ENCODE measurements at regions not wholly inside any gene's neighbourhood (a gene's known extent, or its start where the extent isn't known, plus 50 kb on each side); places are given as distances from the start of the nearest gene placed in this dataset.

DNA sequence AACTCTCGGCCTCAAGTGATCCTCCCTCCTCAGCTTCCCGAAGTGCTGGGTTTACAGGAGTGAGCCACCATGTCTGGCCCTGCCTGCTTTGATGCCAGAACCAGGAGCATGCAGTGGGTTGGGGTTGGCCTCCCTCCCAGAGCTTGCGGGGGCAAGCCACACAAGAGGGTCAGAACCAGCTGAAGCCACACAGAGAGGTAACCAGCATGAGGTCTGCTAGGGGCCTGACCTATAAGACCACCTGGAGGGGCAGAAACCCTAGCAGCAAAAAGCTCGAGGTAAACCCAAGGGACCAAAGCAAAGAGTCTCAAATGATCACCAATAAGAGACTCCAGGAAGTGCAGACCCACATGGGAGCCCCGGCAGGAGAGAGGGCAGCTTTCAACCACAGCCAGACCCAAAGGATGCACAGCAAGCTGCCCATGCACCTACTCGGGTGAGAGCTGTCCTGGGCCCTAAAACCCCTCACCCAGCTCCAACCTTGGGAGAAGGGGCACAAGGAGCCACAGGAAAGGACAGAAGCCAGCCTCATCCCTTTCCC, 81.2 kb downstream of the TOMM20 start:
- Mint-ChIP-seq H3K27me3 (ENCODE audit: low read depth) (no peaks in the 10 kb centered on the region), H3K36me3 (ENCODE audit: low read depth) (no peaks in the 10 kb centered on the region), H3K4me3 (no peak overlapping the region), H3K4me1 (ENCODE audit: low read depth) (peaks cover 32% of the 10 kb centered on the region), H3K27ac (peak overlapping the region; percentile 85), H3K9me3 (no peaks in the 10 kb centered on the region)
- intact Hi-C loops (cut with micrococcal nuclease) = no loop called here
- no peak for DNase-seq
- CTCF ChIA-PET = interaction anchor here (1.2 kb wide), 1 partner anchor 9 kb away, joined by 3 read pairs; no protein-coding TSS in a partner anchor

DNA sequence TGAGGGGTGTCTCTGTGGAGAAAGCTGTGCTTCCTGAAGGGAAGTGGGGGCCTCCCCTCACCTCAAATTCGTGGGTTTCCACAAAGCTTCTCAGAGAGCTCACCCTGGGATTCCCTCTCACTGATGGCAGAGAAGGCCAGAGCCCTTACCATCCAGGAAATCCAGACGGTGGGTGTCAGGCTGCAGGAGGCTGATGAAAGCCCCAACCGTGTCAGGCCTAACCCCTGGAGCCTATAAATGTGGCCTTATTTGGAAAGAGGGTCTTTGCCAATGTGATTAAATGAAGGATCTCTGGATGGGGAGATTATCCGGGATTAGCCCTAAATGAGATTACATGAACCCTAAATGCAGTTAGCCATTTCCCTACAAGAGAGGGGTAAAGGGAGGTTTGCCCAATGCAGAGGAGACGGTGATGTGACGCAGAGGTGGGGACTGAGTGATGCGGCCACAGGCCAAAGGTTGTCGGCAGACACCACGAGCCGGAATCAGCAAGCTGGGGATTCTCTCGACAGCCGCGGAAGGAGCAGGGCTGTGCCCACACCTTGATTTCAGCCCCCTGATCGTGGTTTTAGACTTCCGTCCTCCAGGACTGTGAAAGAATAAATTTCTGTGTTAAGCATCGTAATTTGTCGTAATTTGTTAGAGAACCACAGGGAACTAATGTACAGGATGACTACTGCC, 82.6 kb downstream of the TOMM20 start:
- peaks cover 31% of the 10 kb centered on the region for H3K4me1 Mint-ChIP-seq (ENCODE audit: low read depth)
- H3K27ac Mint-ChIP-seq = no peak overlapping the region

GRCh38 chr1:235045034-235045690, 83.5 kb downstream of the TOMM20 start:
- no peaks in the 10 kb centered on the region for H3K27me3 Mint-ChIP-seq (ENCODE audit: low read depth)
- no peaks in the 10 kb centered on the region for H3K36me3 Mint-ChIP-seq (ENCODE audit: low read depth)
- H3K27ac Mint-ChIP-seq = no peak overlapping the region
- no peak for DNase-seq
- CTCF ChIA-PET = interaction anchor here (0.6 kb wide), 1 partner anchor 352 kb away, joined by 3 read pairs; no protein-coding TSS in a partner anchor
- intact Hi-C loops (cut with micrococcal nuclease) = no loop called here
- no peak overlapping the region for H3K4me3 Mint-ChIP-seq
- H3K9me3 Mint-ChIP-seq = no peaks in the 10 kb centered on the region
- peaks cover 34% of the 10 kb centered on the region for H3K4me1 Mint-ChIP-seq (ENCODE audit: low read depth)

More for the DNA sequence above, 82.6 kb downstream of the TOMM20 start:
- Mint-ChIP-seq H3K4me3 (no peak overlapping the region), H3K9me3 (no peaks in the 10 kb centered on the region), H3K36me3 (ENCODE audit: low read depth) (no peaks in the 10 kb centered on the region), H3K27me3 (ENCODE audit: low read depth) (no peaks in the 10 kb centered on the region)
- CTCF ChIA-PET = interaction anchor here (0.6 kb wide), 1 partner anchor 353 kb away, joined by 3 read pairs; no protein-coding TSS in a partner anchor
- intact Hi-C loops (cut with micrococcal nuclease) = no loop called here
- DNase-seq = no peak

- intact Hi-C loops (cut with micrococcal nuclease) = no loop called here
- Mint-ChIP-seq H3K27ac (no peak overlapping the region), H3K4me1 (ENCODE audit: low read depth) (peaks cover 27% of the 10 kb centered on the region)
These were observed 85.4 kb downstream of the TOMM20 start for GRCh38 chr1:235043234-235043633.

DNA sequence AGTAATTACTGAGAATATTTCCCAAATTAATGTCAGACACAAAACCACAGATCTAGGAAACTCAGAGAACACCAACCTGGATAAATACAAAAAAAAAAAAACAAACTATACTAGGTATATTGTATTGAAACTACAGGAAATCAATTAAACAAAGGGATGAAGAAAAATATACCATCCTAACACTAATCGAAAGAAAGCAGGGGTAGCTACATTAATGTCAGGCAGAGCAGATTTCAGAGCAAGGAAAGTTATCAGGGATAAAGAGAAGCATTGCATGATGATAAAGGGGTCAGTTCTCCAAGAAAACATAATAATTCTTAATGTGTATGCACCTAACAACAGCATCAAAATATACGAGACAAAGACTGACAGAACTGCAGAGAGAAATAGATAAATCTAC, 89.9 kb downstream of the TOMM20 start:
- H3K4me3 Mint-ChIP-seq = no peak overlapping the region
- DNase-seq = no peak
- peaks cover 8% of the 10 kb centered on the region for H3K4me1 Mint-ChIP-seq (ENCODE audit: low read depth)
- H3K27me3 Mint-ChIP-seq (ENCODE audit: low read depth) = no peaks in the 10 kb centered on the region
- intact Hi-C loops (cut with micrococcal nuclease) = no loop called here
- peaks cover 2% of the 10 kb centered on the region for H3K36me3 Mint-ChIP-seq (ENCODE audit: low read depth)
- CTCF ChIA-PET = interaction anchor here (1.1 kb wide), 1 partner anchor 9 kb away, joined by 3 read pairs; no protein-coding TSS in a partner anchor
- peaks cover 11% of the 10 kb centered on the region for H3K9me3 Mint-ChIP-seq
- no peak overlapping the region for H3K27ac Mint-ChIP-seq

More at GRCh38 chr1:235043234-235043633, 85.4 kb downstream of the TOMM20 start:
- DNase-seq = no peak
- Mint-ChIP-seq H3K36me3 (ENCODE audit: low read depth) (no peaks in the 10 kb centered on the region), H3K27me3 (ENCODE audit: low read depth) (no peaks in the 10 kb centered on the region), H3K4me3 (no peak overlapping the region), H3K9me3 (peaks cover 9% of the 10 kb centered on the region)
- CTCF ChIA-PET = no interaction called here

GRCh38 chr1:235035928-235036327, 92.7 kb downstream of the TOMM20 start:
- Mint-ChIP-seq H3K4me1 (ENCODE audit: low read depth) (peaks cover 6% of the 10 kb centered on the region), H3K27ac (no peak overlapping the region), H3K4me3 (no peak overlapping the region), H3K9me3 (peaks cover 11% of the 10 kb centered on the region), H3K36me3 (ENCODE audit: low read depth) (peaks cover 2% of the 10 kb centered on the region), H3K27me3 (ENCODE audit: low read depth) (no peaks in the 10 kb centered on the region)
- no peak for DNase-seq
- CTCF ChIA-PET = no interaction called here
- intact Hi-C loops (cut with micrococcal nuclease) = no loop called here

DNA sequence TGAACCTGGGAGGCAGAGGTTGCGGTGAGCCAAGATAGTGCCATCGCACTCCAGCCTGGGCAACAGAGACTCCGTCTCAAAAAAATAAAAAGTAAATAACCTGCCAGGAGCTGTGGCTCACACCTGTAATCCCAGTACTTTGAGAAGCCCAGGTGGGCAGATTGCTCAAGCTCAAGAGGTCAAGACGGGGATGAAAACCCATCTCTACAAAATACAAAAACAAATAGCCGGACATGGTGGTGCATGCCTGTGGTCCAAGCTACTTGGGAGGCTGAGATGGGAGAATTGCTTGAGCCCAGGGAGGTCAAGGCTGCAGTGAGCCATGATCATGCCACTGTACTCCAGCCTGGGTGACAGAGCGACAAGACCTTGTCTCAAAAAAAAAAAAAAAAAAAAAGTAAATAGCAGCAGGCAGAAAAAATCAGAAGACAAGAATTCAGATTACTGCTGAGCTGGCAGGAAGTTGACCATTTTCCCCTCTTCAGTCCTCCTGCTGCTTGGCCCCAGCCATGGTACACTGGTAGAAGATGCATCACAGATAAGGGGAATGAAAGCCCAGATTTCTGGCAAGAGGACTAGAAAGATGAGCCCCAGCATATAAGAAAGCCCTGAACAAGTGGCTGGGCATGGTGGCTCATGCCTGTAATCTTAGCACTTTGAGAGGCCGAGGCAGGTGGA, 97.6 kb downstream of the TOMM20 start:
- CTCF ChIA-PET = interaction anchor here (0.6 kb wide), 1 partner anchor 623 kb away, joined by 3 read pairs; no protein-coding TSS in a partner anchor
- Mint-ChIP-seq H3K9me3 (peaks cover 6% of the 10 kb centered on the region), H3K27me3 (ENCODE audit: low read depth) (no peaks in the 10 kb centered on the region), H3K27ac (no peak overlapping the region), H3K4me1 (ENCODE audit: low read depth) (peaks cover 7% of the 10 kb centered on the region), H3K4me3 (no peak overlapping the region), H3K36me3 (ENCODE audit: low read depth) (no peaks in the 10 kb centered on the region)
- intact Hi-C loops (cut with micrococcal nuclease) = no loop called here
- peak; percentile 4 for DNase-seq

GRCh38 chr1:235027862-235028250, 100.8 kb downstream of the TOMM20 start:
- DNase-seq = peak; percentile 2
- Mint-ChIP-seq H3K4me1 (ENCODE audit: low read depth) (peaks cover 12% of the 10 kb centered on the region), H3K4me3 (no peak overlapping the region), H3K9me3 (peaks cover 6% of the 10 kb centered on the region), H3K27ac (no peak overlapping the region), H3K36me3 (ENCODE audit: low read depth) (no peaks in the 10 kb centered on the region), H3K27me3 (ENCODE audit: low read depth) (no peaks in the 10 kb centered on the region)
- intact Hi-C loops (cut with micrococcal nuclease) = no loop called here
- CTCF ChIA-PET = interaction anchor here (0.5 to 0.7 kb wide), 3 partner anchors 77 to 337 kb away, joined by 3 read pairs; no protein-coding TSS in a partner anchor

DNA sequence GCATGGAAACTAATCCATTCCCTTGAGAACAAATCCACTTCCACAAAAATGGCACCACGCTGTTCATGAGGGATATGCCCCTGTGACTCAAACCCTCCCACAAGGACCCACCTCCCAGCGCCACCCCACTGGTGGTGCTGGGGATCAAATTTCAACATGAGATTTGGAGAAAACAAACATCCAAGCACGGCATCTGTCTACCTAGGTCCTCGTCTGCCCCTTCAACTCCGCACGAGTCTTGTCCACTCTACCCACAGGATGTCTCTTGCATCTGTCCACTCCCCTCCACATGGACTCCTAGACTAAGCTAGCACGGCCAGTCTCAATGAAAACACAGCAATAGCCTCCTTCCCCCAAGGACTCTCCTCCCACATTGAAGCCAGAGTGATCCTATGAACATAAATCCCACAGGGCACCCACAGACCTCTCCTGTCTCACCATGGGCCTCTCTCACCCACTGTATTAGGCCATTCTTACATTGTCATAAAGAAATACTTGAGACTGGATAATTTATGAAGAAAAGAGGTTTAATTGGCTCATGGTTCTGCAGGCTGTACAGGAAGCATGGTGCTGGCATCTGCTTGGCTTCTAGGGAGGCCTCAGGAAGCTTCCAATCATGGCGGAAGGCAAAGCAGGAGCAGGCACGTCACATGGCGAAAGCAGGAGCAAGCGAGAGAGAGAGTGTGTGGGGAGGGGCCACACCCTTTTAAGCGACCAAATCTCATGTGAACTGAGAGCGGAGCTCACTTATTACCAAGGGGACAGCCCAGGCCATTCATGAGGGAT, 101.4 kb downstream of the TOMM20 start:
- peak; percentile 2 for DNase-seq
- no peak overlapping the region for H3K4me3 Mint-ChIP-seq
- no peaks in the 10 kb centered on the region for H3K27me3 Mint-ChIP-seq (ENCODE audit: low read depth)
- H3K9me3 Mint-ChIP-seq = peaks cover 6% of the 10 kb centered on the region
- CTCF ChIA-PET = interaction anchor here (0.5 to 0.6 kb wide), 3 partner anchors 77 to 423 kb away, joined by 3 read pairs; no protein-coding TSS in a partner anchor
- intact Hi-C loops (cut with micrococcal nuclease) = no loop called here
- H3K4me1 Mint-ChIP-seq (ENCODE audit: low read depth) = peaks cover 15% of the 10 kb centered on the region
- no peaks in the 10 kb centered on the region for H3K36me3 Mint-ChIP-seq (ENCODE audit: low read depth)
- H3K27ac Mint-ChIP-seq = no peak overlapping the region

DNA sequence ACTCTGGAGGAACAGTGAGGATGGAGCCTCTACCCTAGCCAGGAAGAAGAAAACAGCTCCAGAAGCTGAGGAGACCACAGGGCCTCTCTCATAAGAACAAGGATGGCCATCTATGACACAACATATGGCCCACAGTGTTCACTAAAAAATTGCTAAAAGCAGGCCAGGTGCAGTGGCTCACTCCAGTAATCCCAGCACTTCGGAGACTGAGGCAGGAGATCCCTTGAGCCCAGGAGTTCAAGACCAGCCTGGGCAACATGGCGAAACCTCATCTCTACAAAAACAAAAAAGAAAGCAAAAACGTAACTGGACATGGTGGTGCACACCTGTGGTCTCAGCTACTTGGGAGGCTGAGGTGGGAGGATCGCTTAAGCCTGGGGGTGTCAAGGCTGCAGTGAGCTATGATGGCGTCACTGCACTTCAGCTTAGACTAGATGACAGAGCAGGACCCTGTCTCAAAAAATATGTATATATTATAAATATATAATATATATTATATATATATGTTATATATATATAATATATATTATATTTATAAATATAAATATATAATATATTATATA, 103.1 kb downstream of the TOMM20 start:
- Mint-ChIP-seq H3K27ac (no peak overlapping the region), H3K4me3 (no peak overlapping the region), H3K9me3 (peaks cover 6% of the 10 kb centered on the region), H3K27me3 (ENCODE audit: low read depth) (no peaks in the 10 kb centered on the region), H3K4me1 (ENCODE audit: low read depth) (peaks cover 15% of the 10 kb centered on the region), H3K36me3 (ENCODE audit: low read depth) (no peaks in the 10 kb centered on the region)
- CTCF ChIA-PET = no interaction called here
- DNase-seq = no peak
- intact Hi-C loops (cut with micrococcal nuclease) = no loop called here

DNA sequence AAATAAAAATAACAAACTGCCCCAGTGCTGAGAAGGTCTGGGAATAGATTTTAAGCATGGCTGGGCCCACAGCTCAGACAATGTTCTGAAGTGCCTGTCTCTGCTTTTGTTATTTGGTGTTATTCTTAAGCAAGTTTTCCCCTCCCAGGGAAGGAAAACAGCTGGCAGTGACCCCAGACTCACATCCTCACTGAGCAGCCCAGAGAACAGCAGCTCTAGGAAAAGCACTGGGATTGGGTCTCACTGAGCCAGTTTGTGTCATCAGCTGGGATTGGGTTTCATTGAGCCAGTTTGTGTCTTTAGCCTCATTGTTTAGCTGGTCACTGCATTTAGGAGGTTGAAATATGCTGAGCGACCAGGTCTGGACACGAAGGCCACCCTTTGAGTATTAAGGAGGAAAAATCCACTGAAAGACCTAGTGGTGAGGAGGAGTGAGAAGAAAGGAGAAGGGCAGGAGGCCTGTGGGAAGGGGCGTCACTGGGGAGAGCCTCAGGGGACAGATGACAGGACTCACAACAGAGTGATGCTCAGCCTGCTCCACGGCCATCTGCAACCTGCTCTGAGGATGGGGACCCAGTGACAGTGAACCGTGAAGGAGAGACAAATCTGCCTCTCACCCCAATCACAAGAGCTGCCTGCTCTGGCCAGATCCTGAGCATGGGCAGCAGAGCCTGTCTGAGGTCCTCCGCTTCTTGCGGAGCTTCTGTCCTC, 103.8 kb downstream of the TOMM20 start:
- H3K27me3 Mint-ChIP-seq (ENCODE audit: low read depth) = no peaks in the 10 kb centered on the region
- CTCF ChIA-PET = interaction anchor here (0.6 to 1.0 kb wide), 3 partner anchors 39 to 525 kb away, joined by 3 read pairs; no protein-coding TSS in a partner anchor
- H3K36me3 Mint-ChIP-seq (ENCODE audit: low read depth) = no peaks in the 10 kb centered on the region
- H3K9me3 Mint-ChIP-seq = peaks cover 6% of the 10 kb centered on the region
- DNase-seq = no peak
- peak overlapping the region; percentile 39 for H3K27ac Mint-ChIP-seq
- H3K4me3 Mint-ChIP-seq = no peak overlapping the region
- H3K4me1 Mint-ChIP-seq (ENCODE audit: low read depth) = peaks cover 18% of the 10 kb centered on the region
- intact Hi-C loops (cut with micrococcal nuclease) = no loop called here

Data from activated naive CD4-positive, alpha-beta T cell treated with anti-CD3 and anti-CD28 coated beads for 36 hours (primary cell).